ENCODE measurements at regions not wholly inside any gene's neighbourhood (a gene's known extent, or its start where the extent isn't known, plus 50 kb on each side); places are given as distances from the start of the nearest gene placed in this dataset.

GRCh38 chr15:95138604-95139270, 907.4 kb downstream of the MCTP2 start:
- TF ChIP-seq, protein P1, sequence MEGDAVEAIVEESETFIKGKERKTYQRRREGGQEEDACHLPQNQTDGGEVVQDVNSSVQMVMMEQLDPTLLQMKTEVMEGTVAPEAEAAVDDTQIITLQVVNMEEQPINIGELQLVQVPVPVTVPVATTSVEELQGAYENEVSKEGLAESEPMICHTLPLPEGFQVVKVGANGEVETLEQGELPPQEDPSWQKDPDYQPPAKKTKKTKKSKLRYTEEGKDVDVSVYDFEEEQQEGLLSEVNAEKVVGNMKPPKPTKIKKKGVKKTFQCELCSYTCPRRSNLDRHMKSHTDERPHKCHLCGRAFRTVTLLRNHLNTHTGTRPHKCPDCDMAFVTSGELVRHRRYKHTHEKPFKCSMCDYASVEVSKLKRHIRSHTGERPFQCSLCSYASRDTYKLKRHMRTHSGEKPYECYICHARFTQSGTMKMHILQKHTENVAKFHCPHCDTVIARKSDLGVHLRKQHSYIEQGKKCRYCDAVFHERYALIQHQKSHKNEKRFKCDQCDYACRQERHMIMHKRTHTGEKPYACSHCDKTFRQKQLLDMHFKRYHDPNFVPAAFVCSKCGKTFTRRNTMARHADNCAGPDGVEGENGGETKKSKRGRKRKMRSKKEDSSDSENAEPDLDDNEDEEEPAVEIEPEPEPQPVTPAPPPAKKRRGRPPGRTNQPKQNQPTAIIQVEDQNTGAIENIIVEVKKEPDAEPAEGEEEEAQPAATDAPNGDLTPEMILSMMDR (IDR thresholded peaks at IDR 0.05; ENCODE audit: control extremely low read depth in 1 of 3, insufficient read depth in 1 of 3, low read depth in 1 of 3, low read length in 3 of 3): no peak
- TF ChIP-seq POLR2AphosphoS5 (IDR thresholded peaks at IDR 0.05; ENCODE audit: low read depth, low read length) (no peak), NANOG (IDR thresholded peaks at IDR 0.05; ENCODE audit: insufficient read depth, low read depth, low read length, poor library complexity, severe bottlenecking) (no peak), PHF8 (conservative IDR thresholded peaks at IDR 0.05; ENCODE audit: low read depth, low read length) (no peak), CHD2 (IDR thresholded peaks at IDR 0.05; ENCODE audit: low read length) (no peak), RAD21 (IDR thresholded peaks at IDR 0.05 in 1 of 2, conservative IDR thresholded peaks at IDR 0.05 in 1 of 2; ENCODE audit: low read depth in 2 of 2, low read length in 2 of 2) (no peak), CBX8 (IDR thresholded peaks at IDR 0.05; ENCODE audit: borderline replicate concordance, low read depth, low read length) (no peak), POLR2A (IDR thresholded peaks at IDR 0.05; ENCODE audit: control extremely low read depth in 1 of 2, low read depth in 2 of 2, low read length in 2 of 2) (no peak), ZNF274 (IDR thresholded peaks at IDR 0.05; ENCODE audit: borderline replicate concordance, extremely low read depth, low read length) (no peak)

Measured in H1 (cell line).